PC-3 (cell line): ENCODE measurements at regions not wholly inside any gene's neighbourhood (a gene's known extent, or its start where the extent isn't known, plus 50 kb on each side); places are given as distances from the start of the nearest gene placed in this dataset.

Experiments used
- ATAC-seq: fragments of 200-7000 bp; cut with Tn5 transposase; 2 replicates; pipeline ENCODE4 v1.9.1; 2020; ENCODE audit warnings: mild to moderate bottlenecking, moderate library complexity
- BruUV-seq: library from RNA; stranded (reverse); fragments of 400-500 nt; replicated peaks from 2 replicates; lab custom pipeline; 2021; lab: Mats Ljungman, UMichigan
- CTCF ChIA-PET: fragments of 300-600 bp; sonication (Branson Sonifier 250); formaldehyde crosslinking; loops from one replicate; lab custom pipeline; 2022; ENCODE audit warnings: antibody characterized with exemption; lab: Charles Lee
- POLR2A ChIA-PET: fragments of 300-600 bp; sonication (Branson Sonifier 250); formaldehyde crosslinking; loops from one replicate; lab custom pipeline; 2022; ENCODE audit warnings: antibody characterized with exemption; ENCODE audit not compliant: unreplicated experiment; lab: Charles Lee
- DNase-seq: peaks from one replicate; pipeline ENCODE4 v3.0.0-alpha.2; 2015
- H2AFZ ChIP-seq: fragments of 300-600 bp; sonication (generic); 2 replicates; pipeline ENCODE4 v1.6.0; 2016; ENCODE audit warnings: antibody characterized with exemption, low read length
- H3F3A ChIP-seq: fragments of 300-600 bp; sonication (generic); one replicate; pipeline ENCODE4 v1.6.0; 2017; ENCODE audit warnings: antibody characterized with exemption, low read length, control low read depth, mild to moderate bottlenecking; ENCODE audit not compliant: unreplicated experiment
- H3K27ac ChIP-seq: fragments of 300-600 bp; sonication (generic); 2 replicates; pipeline ENCODE4 v1.5.1; 2016; ENCODE audit warnings: mild to moderate bottlenecking, low read length
- H3K27me3 ChIP-seq: fragments of 300-600 bp; sonication (generic); 2 replicates; pipeline ENCODE4 v1.6.1; 2016; ENCODE audit warnings: low read length, mixed read lengths
- H3K36me3 ChIP-seq: fragments of 300-600 bp; sonication (generic); 2 replicates; pipeline ENCODE4 v1.6.1; 2016; ENCODE audit warnings: low read depth, mixed run types, low read length, mixed read lengths
- H3K4me1 ChIP-seq: fragments of 300-600 bp; sonication (generic); 2 replicates; pipeline ENCODE4 v1.5.1; 2016; ENCODE audit warnings: low read length; ENCODE audit not compliant: insufficient read depth
- H3K4me2 ChIP-seq: fragments of 300-600 bp; sonication (generic); 2 replicates; pipeline ENCODE4 v1.6.0; 2016; ENCODE audit warnings: low read length
- H3K4me3 ChIP-seq: fragments of 300-600 bp; sonication (generic); 2 replicates; pipeline ENCODE4 v1.5.1; 2016; ENCODE audit warnings: mild to moderate bottlenecking, low read length, mixed read lengths
- H3K79me2 ChIP-seq: fragments of 300-600 bp; sonication (generic); 2 replicates; pipeline ENCODE4 v1.6.1; 2017; ENCODE audit warnings: low read length, mixed read lengths
- H3K9ac ChIP-seq: fragments of 300-600 bp; sonication (generic); 2 replicates; pipeline ENCODE4 v1.6.0; 2016; ENCODE audit warnings: mild to moderate bottlenecking, low read length
- H3K9me2 ChIP-seq: fragments of 300-600 bp; sonication (generic); replicated peaks from 2 replicates; pipeline ENCODE4 v1.6.1; 2016; ENCODE audit warnings: mixed run types, low read length, mixed read lengths
- H3K9me3 ChIP-seq: fragments of 300-600 bp; sonication (generic); 2 replicates; pipeline ENCODE4 v1.6.1; 2016; ENCODE audit warnings: low read length, mixed read lengths
- H4K20me1 ChIP-seq: fragments of 300-600 bp; sonication (generic); 2 replicates; pipeline ENCODE4 v1.6.1; 2016; ENCODE audit warnings: low read length, mixed read lengths
- EZH2 ChIP-seq: fragments of 300-600 bp; sonication (generic); IDR thresholded peaks from one replicate; pipeline ENCODE4 v1.6.1; 2017; ENCODE audit warnings: antibody characterized with exemption, mild to moderate bottlenecking, low read length; ENCODE audit not compliant: unreplicated experiment
- EZH2phosphoT487 ChIP-seq: fragments of 300-600 bp; sonication (generic); IDR thresholded peaks from 2 replicates; pipeline ENCODE4 v1.6.1; 2018; ENCODE audit warnings: mild to moderate bottlenecking, antibody characterized with exemption, low read length, borderline replicate concordance
- intact Hi-C: fragments of 100-400 bp; cut with micrococcal nuclease; formaldehyde crosslinking; loops from 2 replicates; pipeline ENCODE4 v1.9.0; 2023
- TF ChIP-seq, protein P1 (sequence below): fragments of 300-600 bp; sonication (generic); conservative IDR thresholded peaks from 2 replicates; pipeline ENCODE4 v1.5.1; 2017; ENCODE audit warnings: antibody characterized with exemption, low read depth, mild to moderate bottlenecking, low read length

- TF ChIP-seq EZH2 (no peak), EZH2phosphoT487 (no peak)
- TF ChIP-seq, protein P1, sequence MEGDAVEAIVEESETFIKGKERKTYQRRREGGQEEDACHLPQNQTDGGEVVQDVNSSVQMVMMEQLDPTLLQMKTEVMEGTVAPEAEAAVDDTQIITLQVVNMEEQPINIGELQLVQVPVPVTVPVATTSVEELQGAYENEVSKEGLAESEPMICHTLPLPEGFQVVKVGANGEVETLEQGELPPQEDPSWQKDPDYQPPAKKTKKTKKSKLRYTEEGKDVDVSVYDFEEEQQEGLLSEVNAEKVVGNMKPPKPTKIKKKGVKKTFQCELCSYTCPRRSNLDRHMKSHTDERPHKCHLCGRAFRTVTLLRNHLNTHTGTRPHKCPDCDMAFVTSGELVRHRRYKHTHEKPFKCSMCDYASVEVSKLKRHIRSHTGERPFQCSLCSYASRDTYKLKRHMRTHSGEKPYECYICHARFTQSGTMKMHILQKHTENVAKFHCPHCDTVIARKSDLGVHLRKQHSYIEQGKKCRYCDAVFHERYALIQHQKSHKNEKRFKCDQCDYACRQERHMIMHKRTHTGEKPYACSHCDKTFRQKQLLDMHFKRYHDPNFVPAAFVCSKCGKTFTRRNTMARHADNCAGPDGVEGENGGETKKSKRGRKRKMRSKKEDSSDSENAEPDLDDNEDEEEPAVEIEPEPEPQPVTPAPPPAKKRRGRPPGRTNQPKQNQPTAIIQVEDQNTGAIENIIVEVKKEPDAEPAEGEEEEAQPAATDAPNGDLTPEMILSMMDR, result no peak
- ChIA-PET POLR2A (no interaction called here), CTCF (no interaction called here)
- Histone ChIP-seq H3K4me2 (no peak overlapping the region), H3K9ac (no peak overlapping the region), H3K9me2 (no peaks in the 10 kb centered on the region), H3K27ac (no peak overlapping the region), H3F3A (no peaks in the 10 kb centered on the region), H3K4me3 (no peak overlapping the region), H3K9me3 (no peaks in the 10 kb centered on the region), H4K20me1 (no peaks in the 10 kb centered on the region), H3K4me1 (no peaks in the 10 kb centered on the region), H3K36me3 (no peaks in the 10 kb centered on the region), H3K27me3 (no peaks in the 10 kb centered on the region), H3K79me2 (no peaks in the 10 kb centered on the region), H2AFZ (no peak overlapping the region)
- no peak for ATAC-seq
- no peak for DNase-seq
- intact Hi-C loops, result no loop called here
- BruUV-seq, result no TSS peak
Observed at GRCh38 chr18:71329114-71329513, 1040.3 kb downstream of the SOCS6 start.

DNA sequence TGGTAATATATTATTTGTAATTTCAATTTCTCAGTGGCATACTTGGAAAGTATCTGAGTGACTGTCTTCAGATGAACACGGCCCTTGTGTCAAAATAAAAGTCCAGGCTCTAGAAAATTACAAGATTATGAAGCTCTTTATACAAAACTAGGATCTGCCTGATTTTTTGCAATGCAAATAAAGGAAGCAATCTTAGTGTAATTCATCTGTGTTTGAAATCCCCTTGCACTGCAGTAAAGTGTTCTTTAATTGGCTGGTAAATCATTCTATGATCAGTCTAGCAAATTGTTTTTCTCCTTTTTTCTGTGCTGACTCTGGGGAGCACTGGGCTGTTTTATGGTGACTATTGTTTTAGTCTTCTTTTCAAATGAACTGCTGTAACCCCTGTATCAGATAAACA lies 1039.0 kb downstream of the SOCS6 start:
- intact Hi-C loops, result no loop called here
- Histone ChIP-seq H3K9me3 (no peaks in the 10 kb centered on the region), H3K27me3 (no peaks in the 10 kb centered on the region), H3K79me2 (no peaks in the 10 kb centered on the region), H2AFZ (no peak overlapping the region), H3K27ac (no peak overlapping the region), H3K4me2 (no peak overlapping the region), H3K4me3 (no peak overlapping the region), H3K36me3 (no peaks in the 10 kb centered on the region), H3K9ac (no peak overlapping the region), H3K9me2 (no peaks in the 10 kb centered on the region), H3F3A (no peaks in the 10 kb centered on the region), H4K20me1 (no peaks in the 10 kb centered on the region), H3K4me1 (no peaks in the 10 kb centered on the region)
- POLR2A ChIA-PET, result no interaction called here
- CTCF ChIA-PET, result no interaction called here
- DNase-seq (no peak), ATAC-seq (no peak)
- TF ChIP-seq, protein P1, result no peak
- TF ChIP-seq EZH2 (no peak), EZH2phosphoT487 (no peak)
- BruUV-seq, result no TSS peak

DNA sequence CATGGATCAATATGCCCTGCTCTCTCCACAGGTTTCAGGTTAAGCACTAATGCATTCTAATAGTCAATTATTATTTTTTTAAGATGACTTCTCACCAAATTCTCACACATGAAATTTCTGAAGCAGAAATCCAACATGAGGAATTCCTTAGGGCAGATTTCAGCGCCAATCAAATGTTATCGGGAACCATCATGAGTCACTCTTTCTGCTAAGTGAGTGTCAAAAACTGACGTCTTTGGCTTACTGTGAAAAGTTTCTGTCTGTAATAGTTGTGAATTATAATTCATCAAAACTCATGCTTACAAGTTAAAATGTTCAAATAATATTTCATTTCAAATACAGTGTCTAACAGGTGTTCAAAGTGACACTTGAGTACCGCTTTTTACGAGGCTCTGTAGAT lies 1038.6 kb downstream of the SOCS6 start:
- BruUV-seq, result no TSS peak
- no peak for DNase-seq
- POLR2A ChIA-PET, result no interaction called here

More for the DNA sequence above, 1038.6 kb downstream of the SOCS6 start:
- no peak overlapping the region for H3K9ac ChIP-seq
- H2AFZ ChIP-seq, result no peak overlapping the region
- H3F3A ChIP-seq, result no peaks in the 10 kb centered on the region
- no peaks in the 10 kb centered on the region for H3K4me1 ChIP-seq
- no peaks in the 10 kb centered on the region for H3K79me2 ChIP-seq
- H4K20me1 ChIP-seq, result no peaks in the 10 kb centered on the region
- no peak for TF ChIP-seq EZH2
- no peak for TF ChIP-seq EZH2phosphoT487
- TF ChIP-seq, protein P1, result no peak
- no peaks in the 10 kb centered on the region for H3K27me3 ChIP-seq
- H3K27ac ChIP-seq, result no peak overlapping the region
- no peak overlapping the region for H3K4me2 ChIP-seq
- intact Hi-C loops, result no loop called here
- CTCF ChIA-PET, result no interaction called here
- ATAC-seq, result no peak
- H3K9me2 ChIP-seq, result no peaks in the 10 kb centered on the region
- no peaks in the 10 kb centered on the region for H3K36me3 ChIP-seq
- H3K4me3 ChIP-seq, result no peak overlapping the region
- H3K9me3 ChIP-seq, result no peaks in the 10 kb centered on the region
